ENCODE measurements at regions not wholly inside any gene's neighbourhood (a gene's known extent, or its start where the extent isn't known, plus 50 kb on each side); places are given as distances from the start of the nearest gene placed in this dataset.

DNA sequence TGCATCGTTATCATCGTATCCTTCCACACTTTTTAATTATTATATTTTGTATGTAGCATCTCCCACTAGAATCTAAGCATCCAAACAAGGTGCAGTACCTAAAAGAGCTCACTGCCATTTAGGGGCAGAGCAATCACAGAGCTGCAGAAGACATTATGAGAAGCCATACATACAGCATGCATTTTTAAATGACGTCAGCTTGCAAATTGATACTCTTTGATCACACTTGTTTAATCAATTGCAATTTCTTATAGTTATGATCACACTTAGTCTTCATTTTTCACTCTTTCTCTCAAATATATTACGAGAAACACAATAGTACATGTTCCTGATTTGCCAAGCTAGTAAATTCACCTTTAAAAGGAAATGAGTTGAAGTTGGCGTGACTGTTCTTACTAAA lies 753.3 kb upstream of the LRRN3 start:
- TF ChIP-seq, protein P1, sequence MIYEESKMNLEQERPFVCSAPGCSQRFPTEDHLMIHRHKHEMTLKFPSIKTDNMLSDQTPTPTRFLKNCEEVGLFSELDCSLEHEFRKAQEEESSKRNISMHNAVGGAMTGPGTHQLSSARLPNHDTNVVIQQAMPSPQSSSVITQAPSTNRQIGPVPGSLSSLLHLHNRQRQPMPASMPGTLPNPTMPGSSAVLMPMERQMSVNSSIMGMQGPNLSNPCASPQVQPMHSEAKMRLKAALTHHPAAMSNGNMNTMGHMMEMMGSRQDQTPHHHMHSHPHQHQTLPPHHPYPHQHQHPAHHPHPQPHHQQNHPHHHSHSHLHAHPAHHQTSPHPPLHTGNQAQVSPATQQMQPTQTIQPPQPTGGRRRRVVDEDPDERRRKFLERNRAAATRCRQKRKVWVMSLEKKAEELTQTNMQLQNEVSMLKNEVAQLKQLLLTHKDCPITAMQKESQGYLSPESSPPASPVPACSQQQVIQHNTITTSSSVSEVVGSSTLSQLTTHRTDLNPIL (CRISPR knock-in tag; IDR thresholded peaks at IDR 0.05; ENCODE audit: low read depth), result no peak
- TF ChIP-seq ZFP30 (CRISPR knock-in tag; IDR thresholded peaks at IDR 0.05) (no peak), CSDC2 (CRISPR knock-in tag; IDR thresholded peaks at IDR 0.05) (no peak), GLIS3 (CRISPR knock-in tag; IDR thresholded peaks at IDR 0.05) (no peak), RARB (CRISPR knock-in tag; IDR thresholded peaks at IDR 0.05) (no peak)
- TF ChIP-seq, protein P2, sequence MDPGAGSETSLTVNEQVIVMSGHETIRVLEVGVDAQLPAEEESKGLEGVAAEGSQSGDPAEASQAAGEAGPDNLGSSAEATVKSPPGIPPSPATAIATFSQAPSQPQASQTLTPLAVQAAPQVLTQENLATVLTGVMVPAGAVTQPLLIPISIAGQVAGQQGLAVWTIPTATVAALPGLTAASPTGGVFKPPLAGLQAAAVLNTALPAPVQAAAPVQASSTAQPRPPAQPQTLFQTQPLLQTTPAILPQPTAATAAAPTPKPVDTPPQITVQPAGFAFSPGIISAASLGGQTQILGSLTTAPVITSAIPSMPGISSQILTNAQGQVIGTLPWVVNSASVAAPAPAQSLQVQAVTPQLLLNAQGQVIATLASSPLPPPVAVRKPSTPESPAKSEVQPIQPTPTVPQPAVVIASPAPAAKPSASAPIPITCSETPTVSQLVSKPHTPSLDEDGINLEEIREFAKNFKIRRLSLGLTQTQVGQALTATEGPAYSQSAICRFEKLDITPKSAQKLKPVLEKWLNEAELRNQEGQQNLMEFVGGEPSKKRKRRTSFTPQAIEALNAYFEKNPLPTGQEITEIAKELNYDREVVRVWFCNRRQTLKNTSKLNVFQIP (CRISPR knock-in tag; IDR thresholded peaks at IDR 0.05; ENCODE audit: borderline replicate concordance, low read depth), result no peak
- TF ChIP-seq, protein P3, sequence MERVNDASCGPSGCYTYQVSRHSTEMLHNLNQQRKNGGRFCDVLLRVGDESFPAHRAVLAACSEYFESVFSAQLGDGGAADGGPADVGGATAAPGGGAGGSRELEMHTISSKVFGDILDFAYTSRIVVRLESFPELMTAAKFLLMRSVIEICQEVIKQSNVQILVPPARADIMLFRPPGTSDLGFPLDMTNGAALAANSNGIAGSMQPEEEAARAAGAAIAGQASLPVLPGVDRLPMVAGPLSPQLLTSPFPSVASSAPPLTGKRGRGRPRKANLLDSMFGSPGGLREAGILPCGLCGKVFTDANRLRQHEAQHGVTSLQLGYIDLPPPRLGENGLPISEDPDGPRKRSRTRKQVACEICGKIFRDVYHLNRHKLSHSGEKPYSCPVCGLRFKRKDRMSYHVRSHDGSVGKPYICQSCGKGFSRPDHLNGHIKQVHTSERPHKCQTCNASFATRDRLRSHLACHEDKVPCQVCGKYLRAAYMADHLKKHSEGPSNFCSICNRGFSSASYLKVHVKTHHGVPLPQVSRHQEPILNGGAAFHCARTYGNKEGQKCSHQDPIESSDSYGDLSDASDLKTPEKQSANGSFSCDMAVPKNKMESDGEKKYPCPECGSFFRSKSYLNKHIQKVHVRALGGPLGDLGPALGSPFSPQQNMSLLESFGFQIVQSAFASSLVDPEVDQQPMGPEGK (CRISPR knock-in tag; IDR thresholded peaks at IDR 0.05; ENCODE audit: borderline replicate concordance), result no peak

Data from SK-N-SH treated with all-trans-retinoic acid at 6 μM for 48 hours (cell line).